RWPE1 (cell line): ENCODE measurements at regions not wholly inside any gene's neighbourhood (a gene's known extent, or its start where the extent isn't known, plus 50 kb on each side); places are given as distances from the start of the nearest gene placed in this dataset.

Source experiments
- CTCF ChIA-PET: fragments of 350-600 bp; sonication (Branson Sonifier 250); formaldehyde crosslinking; extraction: SDS; loops from one replicate; lab custom pipeline; 2021; lab: Yijun Ruan, JAX
- POLR2A ChIA-PET: fragments of 400-600 bp; formaldehyde crosslinking; extraction: SDS; loops from one replicate; lab custom pipeline; 2020; ENCODE audit warnings: antibody characterized with exemption; ENCODE audit not compliant: low non-redundant PET; lab: Yijun Ruan, JAX
- DNase-seq: peaks from one replicate; pipeline ENCODE4 v3.0.0; 2012; ENCODE audit warnings: low spot score
- H3K27ac ChIP-seq: fragments of 450-650 bp; 2 replicates; pipeline ENCODE4 v1.5.1; 2017
- CTCF ChIP-seq: fragments of 450-650 bp; conservative IDR thresholded peaks from 2 replicates; pipeline ENCODE4 v1.5.1; 2017; ENCODE audit warnings: low read depth, mild to moderate bottlenecking

- ChIA-PET POLR2A (no interaction called here), CTCF (interaction anchor here (0.6 kb wide), 1 partner anchor 137 kb away, joined by 3 read pairs; no protein-coding TSS in a partner anchor)
- TF ChIP-seq CTCF: no peak
- no peak for DNase-seq
- no peak overlapping the region for H3K27ac ChIP-seq
Measured at GRCh38 chr2:11983870-11984269, 237.4 kb downstream of the LPIN1 start.

GRCh38 chr2:11984316-11985158 is 238.1 kb downstream of the LPIN1 start:
- CTCF ChIA-PET: interaction anchor here (0.6 to 0.7 kb wide), 2 partner anchors 136 to 741 kb away, joined by 3 read pairs; no protein-coding TSS in a partner anchor
- H3K27ac ChIP-seq: no peak overlapping the region
- DNase-seq: no peak
- no peak for TF ChIP-seq CTCF
- POLR2A ChIA-PET: no interaction called here

DNA sequence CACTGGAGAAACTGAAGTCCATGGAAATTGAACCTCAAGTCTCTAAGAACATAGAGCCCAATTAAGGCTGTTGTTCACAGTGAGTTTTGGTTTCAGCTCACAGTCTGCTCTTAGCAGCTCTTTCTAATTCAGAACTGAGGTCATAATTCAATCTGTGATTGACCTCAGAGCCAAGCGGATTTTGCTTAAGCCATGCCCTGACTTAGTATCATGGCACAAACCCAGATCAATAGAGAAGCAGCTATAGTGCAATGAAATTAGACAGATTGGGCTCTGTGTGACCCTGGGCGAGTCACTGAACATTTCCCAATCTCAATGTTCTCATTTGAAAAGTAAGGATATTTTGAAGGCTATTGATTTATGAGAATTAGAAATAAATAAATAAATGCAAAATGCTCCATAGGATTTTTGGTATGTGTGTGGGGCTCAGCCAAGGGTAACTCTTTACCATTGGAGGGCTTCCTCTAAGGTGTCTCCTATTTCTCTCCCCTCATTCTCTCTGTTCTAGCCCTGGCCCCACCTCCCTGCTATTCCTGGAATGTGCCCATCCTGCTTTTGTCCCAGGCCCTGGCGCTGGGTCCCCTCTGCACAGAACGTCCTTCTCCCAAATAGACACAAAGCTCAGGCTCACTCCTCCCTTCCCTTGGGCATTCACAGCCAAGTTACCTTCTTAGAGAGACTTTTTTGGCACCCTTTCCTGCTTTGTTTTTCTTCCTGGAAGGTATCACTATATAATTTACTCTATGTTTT is 239.6 kb downstream of the LPIN1 start:
- CTCF ChIA-PET: interaction anchor here (0.6 kb wide), 1 partner anchor 20 kb away, joined by 4 read pairs; no protein-coding TSS in a partner anchor

DNA sequence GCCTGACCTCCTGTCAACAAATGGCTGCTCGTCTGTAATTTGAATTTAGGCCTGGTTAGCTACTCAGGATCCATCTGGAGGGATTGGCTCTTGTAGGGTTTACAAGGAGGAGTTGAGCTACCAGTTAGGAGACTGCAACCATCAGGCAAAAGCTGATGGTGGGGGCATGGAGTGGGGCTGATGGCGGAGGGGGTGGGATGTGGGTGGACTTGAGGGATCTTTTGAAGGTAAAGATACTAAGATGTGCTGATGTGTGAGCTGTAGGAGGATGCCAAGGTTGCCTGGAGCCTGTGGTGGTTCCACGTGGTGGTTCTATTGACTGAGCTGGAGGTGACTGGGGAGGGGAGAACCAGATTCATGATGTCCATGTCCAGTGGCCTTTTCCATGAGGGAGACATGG is 240.7 kb downstream of the LPIN1 start:
- POLR2A ChIA-PET: no interaction called here
- no peak overlapping the region for H3K27ac ChIP-seq
- CTCF ChIA-PET: no interaction called here

More for the DNA sequence above, 239.6 kb downstream of the LPIN1 start:
- TF ChIP-seq CTCF: no peak
- POLR2A ChIA-PET: no interaction called here
- H3K27ac ChIP-seq: no peak overlapping the region
- no peak for DNase-seq

DNA sequence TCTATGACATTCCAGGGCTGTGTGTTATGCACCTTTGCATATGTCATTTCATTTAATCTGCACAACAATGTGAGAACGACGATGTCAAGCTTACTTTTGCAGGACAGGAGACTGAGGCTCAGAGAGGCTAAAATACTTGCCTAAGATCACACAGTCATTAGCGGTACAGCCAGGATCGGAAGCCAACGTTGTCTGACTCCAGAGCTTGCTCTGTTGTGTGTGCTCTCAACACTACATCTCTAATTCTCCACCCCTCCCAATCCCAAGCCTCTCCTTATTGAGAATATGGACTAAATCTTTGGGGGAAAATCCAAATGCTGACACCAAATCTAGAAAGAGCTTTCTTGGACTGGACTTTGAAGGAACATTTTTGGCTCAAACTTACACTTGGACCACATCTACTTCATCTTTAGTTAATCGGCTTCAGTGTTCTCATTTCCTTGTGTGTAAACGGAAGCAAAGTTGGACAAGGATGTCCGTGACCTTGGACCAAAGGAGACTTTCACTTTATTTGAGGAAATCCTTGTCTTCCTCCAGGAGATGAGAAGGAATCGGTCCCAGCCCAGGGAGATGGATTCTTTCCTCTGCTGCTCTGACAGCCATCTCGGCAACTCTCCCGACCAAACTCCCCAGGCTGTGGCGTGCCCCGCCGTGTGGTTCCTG is 242.4 kb downstream of the LPIN1 start:
- H3K27ac ChIP-seq: no peak overlapping the region
- ChIA-PET POLR2A (no interaction called here), CTCF (no interaction called here)
- no peak for TF ChIP-seq CTCF
- DNase-seq: no peak

More for the DNA sequence above, 240.7 kb downstream of the LPIN1 start:
- DNase-seq: no peak
- TF ChIP-seq CTCF: no peak

GRCh38 chr2:11989354-11989703 is 242.9 kb downstream of the LPIN1 start:
- ChIA-PET POLR2A (no interaction called here), CTCF (interaction anchor here (1.0 kb wide), 1 partner anchor 16 kb away, joined by 3 read pairs; no protein-coding TSS in a partner anchor)
- DNase-seq: no peak
- H3K27ac ChIP-seq: no peak overlapping the region
- no peak for TF ChIP-seq CTCF
